Fibroblast of skin of left biceps (primary cell): ENCODE measurements at regions not wholly inside any gene's neighbourhood (a gene's known extent, or its start where the extent isn't known, plus 50 kb on each side); places are given as distances from the start of the nearest gene placed in this dataset.
"Not testable (repeated sequence)": the region's sequence is repeated elsewhere in the genome, so short reads cannot be mapped to it uniquely, and the experiment has no call there.

Experiments used
- DNase-seq, 2 experiments: peaks; one replicate each; pipeline ENCODE4 v3.0.0-alpha.2; 2013; ENCODE audit warnings: low read depth in 2 of 2

DNA sequence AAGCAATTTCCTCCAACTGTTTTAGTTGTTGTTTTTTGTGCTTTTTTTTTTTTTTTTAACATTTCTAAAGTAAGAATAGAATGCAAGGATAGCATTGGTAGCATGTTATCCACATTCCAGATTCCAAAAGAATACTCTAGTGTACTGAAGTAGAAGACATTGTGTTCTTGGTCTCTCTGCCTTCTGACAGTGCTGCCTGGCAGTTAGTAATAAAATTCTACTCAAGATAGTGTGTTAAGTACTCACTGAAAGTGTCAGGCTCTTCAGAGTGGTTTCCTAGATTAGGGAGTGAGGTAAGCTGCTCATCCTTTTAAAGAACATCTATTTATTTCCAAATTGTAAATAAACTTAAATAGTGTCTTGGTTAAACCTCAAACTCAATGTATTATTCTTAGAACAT is 253.7 kb downstream of the HNMT start:
- DNase-seq = no peak

DNA sequence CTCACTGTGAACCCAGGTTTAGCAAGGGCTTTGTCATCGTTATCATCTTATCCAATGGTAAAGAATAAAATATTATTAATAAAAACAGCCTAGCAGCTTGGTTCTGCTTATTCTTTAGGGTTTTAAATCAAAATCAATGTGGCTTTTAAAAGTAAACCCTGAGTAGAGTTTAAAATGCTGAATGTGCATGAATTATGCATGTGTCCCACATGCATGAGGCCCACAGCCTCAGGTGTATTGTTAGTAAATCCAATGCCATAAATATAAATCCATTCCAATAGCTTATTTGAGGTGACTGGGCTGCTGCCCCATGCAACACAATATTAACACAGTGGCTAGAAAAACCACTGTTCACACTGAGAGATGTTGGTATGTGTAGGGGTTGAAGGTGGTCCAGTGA is 254.1 kb downstream of the HNMT start:
- no peak for DNase-seq

DNA sequence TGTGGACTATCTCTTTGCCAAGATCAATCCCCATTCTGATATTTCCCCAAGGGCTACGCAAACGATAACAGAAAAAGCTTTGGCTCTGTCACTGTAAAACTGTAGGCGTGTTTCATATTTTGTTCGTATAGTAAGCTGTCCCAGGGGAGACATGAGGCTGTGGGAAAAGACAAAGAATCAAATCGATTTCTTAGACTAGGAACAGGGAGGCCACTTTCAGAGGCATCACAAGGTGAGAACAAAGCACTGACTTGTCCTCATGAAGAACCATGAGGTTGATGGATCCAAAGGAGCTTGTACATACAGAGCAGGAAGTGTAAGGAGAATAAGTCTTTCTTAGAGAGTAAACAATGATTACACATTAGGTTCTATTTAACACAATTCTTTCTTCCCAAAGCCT is 255.7 kb downstream of the HNMT start:
- DNase-seq = no peak

DNA sequence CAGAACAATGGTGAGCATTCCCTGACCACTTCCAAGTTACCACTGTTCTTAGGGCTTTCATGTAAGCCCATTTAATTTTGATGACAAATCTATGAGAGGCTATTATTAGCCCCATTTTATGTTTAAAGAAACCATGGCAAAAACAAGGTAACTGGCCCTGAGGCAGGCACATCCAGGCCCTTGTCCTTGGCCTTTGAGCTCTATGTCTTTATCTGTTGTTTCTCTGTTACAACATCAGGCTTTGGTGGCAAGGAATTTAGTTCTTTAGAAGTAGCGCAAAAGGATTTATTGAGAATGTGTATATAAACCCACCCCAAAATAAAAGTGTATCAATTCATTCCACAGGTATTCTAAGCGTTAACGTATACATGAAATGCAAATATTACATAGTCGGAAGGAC is 257.1 kb downstream of the HNMT start:
- DNase-seq = no peak

DNA sequence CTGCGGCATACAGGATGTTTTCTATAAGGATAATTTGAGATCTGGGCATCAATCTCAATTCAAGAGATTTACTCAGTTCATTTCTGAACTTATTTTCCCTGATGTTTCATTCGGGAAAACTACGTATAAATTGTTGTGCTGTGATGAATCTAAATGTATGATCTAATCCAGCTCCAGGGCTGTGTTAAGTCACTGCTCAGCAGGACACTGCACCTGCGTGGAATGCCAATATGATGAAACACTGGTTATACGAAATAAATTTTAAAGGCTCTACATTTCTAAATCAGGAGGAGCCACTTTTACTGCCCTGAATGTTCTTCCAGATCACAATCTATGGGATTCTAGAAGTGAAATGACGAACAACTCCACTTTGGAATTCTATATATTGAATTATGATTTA is 259.0 kb downstream of the HNMT start:
- DNase-seq = no peak

DNA sequence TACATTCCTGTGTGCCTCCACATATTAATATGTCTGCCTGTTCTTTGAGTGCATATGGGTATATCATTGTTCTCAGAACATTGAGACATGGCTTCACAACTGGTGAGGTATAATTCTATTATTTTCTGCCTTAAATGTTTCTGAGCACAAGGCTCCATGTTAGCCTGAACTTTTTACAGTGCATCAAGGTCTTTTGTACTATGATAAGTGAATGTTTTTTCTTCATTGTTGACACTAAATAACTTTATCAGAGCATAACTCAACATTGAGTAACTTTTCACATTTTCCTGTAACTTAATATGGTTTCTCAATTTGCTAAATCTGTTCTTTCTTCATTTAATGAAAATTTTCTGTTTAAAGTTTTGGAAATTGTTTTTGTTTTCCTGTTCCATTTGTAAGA is 262.9 kb downstream of the HNMT start:
- no peak for DNase-seq

DNA sequence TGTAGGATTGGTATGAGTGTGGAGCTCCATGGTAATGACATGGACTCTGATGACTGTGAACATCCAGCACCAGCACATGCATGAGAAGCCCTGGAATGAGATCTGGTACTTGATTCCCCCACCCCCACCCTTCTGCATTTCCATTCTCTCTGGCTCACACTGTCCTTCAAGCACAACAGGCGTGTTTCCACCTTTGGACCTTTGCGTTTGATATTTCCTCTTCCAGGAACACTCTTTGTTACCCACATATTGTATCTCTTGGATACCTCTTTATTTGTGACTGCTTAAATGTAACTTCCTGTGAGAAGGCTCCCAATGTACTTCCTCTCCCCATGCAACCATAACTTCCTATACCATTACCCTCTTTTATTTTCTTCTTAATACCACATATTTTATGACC is 263.8 kb downstream of the HNMT start:
- DNase-seq = no peak

DNA sequence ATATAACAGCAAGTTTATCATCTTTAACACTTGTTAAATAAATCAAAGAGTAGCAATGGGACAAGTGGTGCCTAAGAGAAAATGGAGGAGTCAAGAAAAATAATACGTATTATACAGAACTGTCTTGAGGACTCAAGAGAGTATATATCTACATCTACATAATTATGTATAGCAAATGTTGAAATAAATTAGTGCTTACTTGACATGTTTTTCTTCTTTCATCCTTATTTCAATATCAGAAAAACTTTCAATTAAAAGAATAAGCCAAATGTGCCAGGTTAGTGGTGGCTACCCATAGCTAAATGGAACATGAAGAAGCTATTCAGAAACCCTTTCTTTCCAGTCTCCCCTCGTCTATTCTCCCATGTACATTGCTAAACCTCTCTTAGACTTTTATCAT is 267.3 kb upstream of the SPOPL start:
- DNase-seq = no peak

DNA sequence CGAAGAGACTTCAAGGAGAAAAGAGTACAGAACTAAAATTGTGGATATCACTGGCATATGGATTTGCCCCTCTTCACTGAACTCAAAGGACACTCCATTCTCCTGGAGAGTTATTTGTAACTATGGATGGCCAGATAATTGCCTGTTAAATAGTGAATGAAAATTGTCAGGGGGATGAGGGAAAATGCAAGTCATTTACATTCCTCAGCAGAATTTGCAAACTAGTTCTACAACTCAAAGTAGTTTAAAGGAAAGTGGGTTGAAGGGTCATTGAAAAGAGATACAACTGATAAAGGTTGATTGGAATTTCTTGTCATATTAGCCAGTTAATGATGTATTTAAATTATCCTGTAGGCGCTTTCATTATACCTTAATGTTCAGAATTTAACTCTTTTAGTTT is 266.5 kb upstream of the SPOPL start:
- DNase-seq = no peak

DNA sequence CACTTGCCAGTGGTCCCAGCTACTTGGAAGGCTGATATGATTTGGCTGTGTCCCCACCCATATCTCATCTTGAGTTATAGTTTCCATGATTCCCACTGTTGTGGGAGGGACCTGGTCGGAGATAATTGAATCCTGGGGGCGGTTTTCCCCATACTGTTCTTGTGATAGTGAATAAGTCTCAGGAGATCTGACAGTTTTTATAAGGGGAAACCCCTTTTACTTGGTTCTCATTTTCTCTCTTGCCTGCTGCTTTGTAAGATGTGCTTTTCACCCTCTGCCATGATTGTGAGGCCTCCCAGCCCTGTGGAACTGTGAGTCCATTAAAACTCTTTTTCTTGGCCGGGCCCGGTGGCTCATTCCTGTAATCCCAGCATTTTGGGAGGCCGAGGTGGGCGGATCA is 265.4 kb upstream of the SPOPL start:
- DNase-seq = no peak

DNA sequence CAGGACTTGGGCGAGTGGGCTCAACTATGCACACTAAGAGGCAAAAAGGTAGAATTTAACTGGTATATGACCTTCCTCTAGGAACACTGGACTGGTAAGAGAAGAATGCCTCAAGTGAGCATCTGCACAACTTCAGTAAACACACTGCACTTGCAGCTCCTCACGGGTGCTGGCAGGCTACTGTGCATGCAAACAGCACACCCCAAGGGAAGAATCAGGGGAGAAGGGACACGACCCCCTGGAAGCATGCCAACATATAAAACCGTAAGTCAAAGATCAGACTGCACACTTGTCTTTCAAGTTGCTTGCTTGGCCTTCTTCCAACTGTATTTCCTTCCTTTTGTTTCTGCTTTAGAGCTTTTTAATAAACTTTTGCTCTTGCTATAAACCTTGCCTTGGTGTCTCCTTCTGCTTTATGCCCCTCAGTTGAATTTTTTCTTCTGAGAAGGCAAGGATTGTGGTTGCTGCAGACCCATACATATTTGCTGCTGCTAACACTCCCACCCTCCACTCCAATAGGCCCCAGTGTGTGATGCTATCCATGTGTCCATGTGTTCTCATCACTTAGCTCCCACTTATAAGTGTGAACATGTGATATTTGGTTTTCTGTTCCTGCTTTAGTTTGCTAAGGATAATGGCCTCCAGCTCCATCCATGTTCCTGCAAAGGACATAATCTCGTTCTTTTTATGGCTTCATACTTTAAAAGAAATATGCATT is 263.7 kb upstream of the SPOPL start:
- DNase-seq = no peak

DNA sequence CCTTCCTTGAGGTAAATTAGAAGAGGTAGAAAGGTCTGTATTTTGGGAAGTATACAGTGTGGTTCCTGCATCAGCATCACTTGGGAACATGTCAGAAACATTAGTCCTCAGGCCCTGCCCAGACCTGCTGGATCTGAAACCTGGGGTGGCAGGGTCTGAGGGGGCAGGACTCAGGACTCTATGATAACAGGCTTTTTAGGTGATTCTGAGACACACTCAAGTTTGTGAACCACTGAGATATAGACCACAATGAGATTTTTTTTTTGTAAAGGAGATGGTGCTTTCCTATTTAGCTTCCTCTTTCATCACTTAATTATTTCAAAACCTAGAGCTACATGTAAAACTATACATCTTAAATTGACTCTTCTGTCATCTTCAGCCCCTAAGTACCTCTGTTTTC is 262.7 kb upstream of the SPOPL start:
- no peak for DNase-seq

DNA sequence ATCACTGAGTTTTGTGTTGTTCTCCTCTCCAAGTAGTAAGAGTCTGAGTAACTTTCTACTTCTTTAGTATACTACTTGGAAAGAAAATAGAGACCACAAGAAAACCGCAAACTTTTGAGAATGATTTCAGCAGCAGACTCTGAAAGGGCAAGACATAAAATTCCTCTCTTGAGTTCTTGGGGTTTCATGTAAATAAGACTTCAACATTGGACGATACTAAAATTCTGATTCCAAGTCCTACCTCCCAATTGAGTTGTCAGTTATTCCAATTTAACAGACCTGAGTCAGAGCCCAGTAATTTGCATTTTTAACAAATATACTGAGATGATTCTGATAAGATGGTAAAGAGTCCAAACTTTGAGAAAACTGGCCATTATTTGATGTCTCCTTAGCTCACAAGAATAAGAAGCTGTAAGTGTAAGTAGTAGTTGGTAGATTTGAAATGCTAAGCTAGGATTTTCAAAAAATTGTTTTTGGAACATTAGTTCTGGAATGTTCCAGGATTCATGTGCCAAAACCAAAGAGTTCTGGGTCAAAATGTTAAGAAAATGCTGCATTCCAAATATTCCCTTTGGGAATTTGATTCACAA is 261.6 kb upstream of the SPOPL start:
- DNase-seq = peak; percentile 9 to 25

DNA sequence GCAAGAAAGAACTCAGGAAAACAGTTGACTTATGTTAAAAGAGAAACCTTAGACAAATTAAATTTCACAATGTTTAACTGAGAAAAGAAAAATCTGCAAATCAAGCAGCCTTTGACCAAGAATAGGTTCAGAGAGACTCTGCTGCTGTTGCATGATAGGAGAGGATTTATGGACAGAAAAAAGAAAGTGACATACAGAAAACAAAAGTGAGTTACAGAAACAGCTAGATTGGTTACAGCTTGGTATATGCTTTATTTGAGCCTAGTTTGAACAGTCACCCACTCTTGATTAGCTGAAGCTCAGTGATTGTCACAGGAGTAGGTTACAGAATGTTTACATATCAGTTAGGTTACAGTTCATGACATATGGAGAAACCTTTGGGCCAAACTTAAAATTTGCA is 258.2 kb upstream of the SPOPL start:
- DNase-seq = no peak

DNA sequence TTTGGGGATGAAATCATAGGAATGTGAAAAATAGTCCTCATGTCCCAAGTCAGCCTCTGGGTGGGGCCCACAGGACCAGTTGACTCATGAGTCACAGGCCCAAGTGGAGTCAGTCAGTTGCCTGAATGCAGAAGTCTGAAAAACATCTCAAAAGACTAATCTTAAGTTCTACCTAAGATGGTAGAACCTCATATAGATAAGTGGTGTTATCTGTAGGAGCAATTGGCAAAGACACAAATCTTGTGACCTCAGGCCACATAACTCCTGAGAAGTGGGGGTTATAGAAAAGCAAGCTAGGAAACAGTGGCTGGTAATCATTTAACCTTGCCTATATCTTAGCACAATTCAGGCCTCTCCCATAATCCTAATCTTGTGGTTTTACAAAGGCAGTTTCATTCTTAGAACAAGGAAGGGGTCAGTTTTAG is 257.1 kb upstream of the SPOPL start:
- no peak for DNase-seq

DNA sequence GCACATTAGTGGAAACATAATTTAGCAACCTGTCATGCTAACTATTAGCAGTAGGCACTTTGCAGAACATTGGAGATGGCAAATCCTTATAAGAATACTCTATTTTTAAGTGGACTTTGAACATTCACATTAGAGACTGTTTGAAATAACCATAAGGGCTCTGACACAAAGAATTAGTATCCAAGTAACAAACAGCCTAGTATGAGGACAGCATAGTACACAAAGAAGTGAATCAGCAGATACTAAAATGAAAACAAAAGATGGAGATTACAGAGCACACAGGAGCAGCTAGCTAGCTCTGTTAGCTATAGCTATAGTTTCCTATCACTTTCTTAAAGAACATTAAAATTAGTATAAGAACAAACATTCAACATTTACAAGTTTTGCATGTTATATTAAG is 256.3 kb upstream of the SPOPL start:
- no peak for DNase-seq

DNA sequence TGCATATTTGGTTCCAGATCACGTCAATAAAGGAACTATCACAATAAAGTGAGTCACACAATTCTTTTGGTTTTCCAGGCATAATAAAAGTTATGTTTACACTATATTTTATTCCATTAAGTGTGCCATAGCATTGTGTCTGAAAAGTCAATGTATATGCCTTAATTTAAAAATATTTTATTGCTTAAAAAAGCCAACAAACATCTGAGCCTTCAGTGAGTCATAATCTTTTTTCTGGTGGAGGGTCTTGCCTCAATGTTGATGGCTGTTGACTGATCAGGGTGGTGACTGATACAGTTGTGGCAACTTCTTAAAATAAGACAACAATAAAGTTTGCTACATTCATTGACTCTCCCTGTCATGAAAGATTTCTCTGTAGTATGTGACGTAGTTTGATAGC is 254.3 kb upstream of the SPOPL start:
- DNase-seq = no peak

DNA sequence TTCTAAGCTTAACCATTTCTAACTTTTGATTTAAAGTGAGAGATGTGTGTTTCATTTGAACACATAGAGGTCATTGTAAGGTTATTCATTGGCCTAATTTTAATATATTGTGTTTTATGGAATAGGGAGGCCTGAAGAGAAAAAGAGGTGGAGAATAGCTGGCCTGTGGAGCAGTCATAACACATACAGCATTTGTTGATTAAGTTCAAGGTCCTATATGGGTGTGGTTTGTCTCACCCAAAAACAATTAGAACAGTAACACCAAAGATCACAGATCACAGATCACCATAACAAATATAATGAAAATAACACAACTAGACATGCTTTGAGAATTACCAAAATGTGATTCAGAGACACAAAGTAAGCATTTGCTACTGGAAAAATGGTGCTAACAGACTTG is 252.4 kb upstream of the SPOPL start:
- DNase-seq = no peak

DNA sequence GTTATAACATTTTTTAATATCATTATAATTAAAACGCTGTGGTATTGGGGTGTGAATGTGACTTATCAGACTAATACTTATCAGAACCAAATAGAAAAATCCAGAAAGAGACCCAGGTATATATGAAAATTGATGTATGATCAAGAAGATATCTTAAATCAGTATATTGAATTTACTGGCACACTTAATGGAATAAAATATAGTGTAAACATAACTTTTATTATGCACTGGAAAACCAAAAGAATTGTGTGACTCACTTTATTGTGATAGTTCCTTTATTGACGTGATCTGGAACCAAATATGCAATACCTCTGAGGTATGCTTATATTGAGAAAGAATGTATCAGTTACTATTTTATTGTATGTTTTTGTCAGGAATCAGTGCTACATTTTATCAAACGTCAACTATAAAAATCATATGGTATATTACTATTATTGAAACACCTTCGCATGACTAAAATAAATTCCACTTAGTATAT is 250.7 kb upstream of the SPOPL start:
- DNase-seq = not testable (repeated sequence)

DNA sequence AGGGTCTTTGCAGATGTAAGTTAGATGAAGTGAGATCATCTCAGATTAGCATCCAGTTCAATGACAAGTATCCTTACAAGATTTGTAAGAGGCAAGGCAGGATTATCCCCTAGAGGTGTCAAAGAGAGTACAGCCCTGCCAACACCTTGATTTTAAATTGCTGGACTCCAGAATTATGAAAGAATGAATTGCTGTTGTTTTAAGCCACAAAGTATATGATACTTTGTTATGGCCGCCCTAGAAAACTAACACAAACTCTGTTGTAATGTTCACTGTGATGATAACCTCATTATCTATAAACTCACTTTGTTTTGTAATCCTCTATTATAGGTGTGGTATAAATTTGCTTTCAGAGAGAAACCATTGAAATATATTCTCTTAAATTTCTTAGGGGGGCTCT is 249.0 kb upstream of the SPOPL start:
- no peak for DNase-seq

DNA sequence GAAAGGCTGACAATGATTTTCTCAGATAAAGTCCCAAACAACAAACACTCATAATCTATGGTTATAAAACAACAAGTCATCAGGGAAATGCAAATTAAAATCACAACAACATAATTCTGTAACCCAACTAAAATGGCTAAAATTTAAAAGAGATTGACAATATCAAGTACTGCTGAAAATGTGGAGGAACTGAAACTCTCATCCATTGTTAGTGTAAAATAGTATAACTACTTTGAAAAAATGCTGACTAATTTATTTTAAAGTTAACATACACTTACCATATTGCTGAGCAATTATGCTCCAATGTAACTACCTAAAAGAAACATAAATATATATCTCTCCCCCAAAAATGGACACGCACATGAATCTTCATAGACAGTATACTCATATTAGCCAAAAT is 245.9 kb upstream of the SPOPL start:
- no peak for DNase-seq

DNA sequence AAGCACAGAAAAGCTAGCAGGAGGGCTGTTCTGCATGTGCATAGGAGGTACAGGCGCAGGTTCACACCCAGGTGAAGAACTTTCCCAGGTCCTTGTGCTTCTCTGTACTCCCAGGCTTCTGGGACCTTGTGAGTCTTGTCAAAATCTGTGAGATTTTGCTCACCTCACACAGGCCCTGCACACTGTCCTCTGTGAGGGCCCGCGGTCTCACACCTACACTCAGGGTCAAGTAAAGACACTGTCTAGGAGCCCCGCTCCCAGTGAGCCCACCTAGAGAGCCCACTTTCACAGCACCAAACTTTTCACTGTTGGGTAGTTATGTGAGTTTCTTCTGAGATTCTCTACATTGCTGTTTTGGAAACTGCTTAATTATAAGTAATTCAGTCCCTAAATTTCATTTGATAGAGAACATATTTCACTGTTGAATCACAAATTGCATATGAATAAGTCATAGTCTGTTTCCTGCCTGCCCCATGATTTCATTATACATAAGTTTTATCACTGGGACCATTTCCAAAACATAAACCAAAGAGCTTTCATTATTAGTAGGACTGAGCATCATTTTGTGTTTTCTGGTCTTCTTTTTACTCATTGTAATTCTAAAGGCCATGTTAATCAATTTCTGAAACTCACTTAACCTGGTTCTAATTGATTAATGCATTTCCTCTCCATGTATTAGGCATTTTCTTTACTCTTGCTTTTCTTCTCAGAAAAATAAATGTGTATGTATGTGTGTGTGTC is 234.2 kb upstream of the SPOPL start:
- DNase-seq = peak; percentile 55 to 68

DNA sequence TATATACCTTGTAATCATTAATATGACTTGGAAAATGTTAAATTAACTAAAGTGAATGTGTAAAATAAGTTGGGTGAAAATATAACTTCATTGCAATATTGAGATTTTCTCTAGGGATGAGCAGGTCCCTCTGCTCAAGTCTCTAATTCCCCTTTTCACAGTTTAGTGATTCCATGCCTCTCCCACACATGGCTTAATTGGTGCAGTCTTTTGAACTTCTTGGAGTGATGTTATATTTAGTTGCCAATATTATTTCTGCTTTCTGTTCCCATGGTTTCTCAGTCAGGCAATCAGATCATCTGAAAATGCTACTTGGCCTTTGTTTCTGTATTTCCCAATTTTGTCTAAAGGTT is 233.7 kb upstream of the SPOPL start:
- DNase-seq = no peak
